ENCODE measurements at regions not wholly inside any gene's neighbourhood (a gene's known extent, or its start where the extent isn't known, plus 50 kb on each side); places are given as distances from the start of the nearest gene placed in this dataset.
"Not testable (repeated sequence)": the region's sequence is repeated elsewhere in the genome, so short reads cannot be mapped to it uniquely, and the experiment has no call there.

- TF ChIP-seq EZH2phosphoT487 (IDR thresholded peaks at IDR 0.05; ENCODE audit: low read length) (no peak), CTCF (IDR thresholded peaks at IDR 0.05; ENCODE audit: low read length) (no peak), EZH2 (optimal IDR thresholded peaks at IDR 0.05; ENCODE audit: low read depth, low read length) (no peak)
These were observed 52.3 kb upstream of the WAC start for GRCh38 chr10:28480628-28480965.

GRCh38 chr10:28481346-28481745 lies 51.6 kb upstream of the WAC start:
- H3K27me3 ChIP-seq (replicated peaks; ENCODE audit: insufficient read depth, low read length); H3K9me3 ChIP-seq (replicated peaks; ENCODE audit: insufficient read depth, low read length); H3K9ac ChIP-seq (ENCODE audit: low read length); H3K9me2 ChIP-seq (replicated peaks; ENCODE audit: insufficient read depth, low read length); H4K20me1 ChIP-seq (ENCODE audit: insufficient read depth, low read length); DNase-seq; H3K4me2 ChIP-seq (ENCODE audit: low read depth, low read length); H3K4me3 ChIP-seq (ENCODE audit: low read length); H3K4me1 ChIP-seq (ENCODE audit: low read length); H3K79me2 ChIP-seq (ENCODE audit: low read length); H3K36me3 ChIP-seq (replicated peaks; ENCODE audit: insufficient read depth, low read length); H3K27ac ChIP-seq (ENCODE audit: low read length); H2AFZ ChIP-seq (ENCODE audit: low read length); H3F3A ChIP-seq (ENCODE audit: insufficient read depth, low read length): not testable (repeated sequence)

More at GRCh38 chr10:28480628-28480965, 52.3 kb upstream of the WAC start:
- Histone ChIP-seq H3K27me3 (replicated peaks; ENCODE audit: insufficient read depth, low read length) (no peaks in the 10 kb centered on the region), H3K36me3 (replicated peaks; ENCODE audit: insufficient read depth, low read length) (no peaks in the 10 kb centered on the region), H3K4me2 (ENCODE audit: low read depth, low read length) (no peak overlapping the region), H3K4me3 (ENCODE audit: low read length) (no peak overlapping the region), H3K79me2 (ENCODE audit: low read length) (no peaks in the 10 kb centered on the region), H2AFZ (ENCODE audit: low read length) (no peak overlapping the region), H3K27ac (ENCODE audit: low read length) (no peak overlapping the region), H3K9me2 (replicated peaks; ENCODE audit: insufficient read depth, low read length) (no peaks in the 10 kb centered on the region), H4K20me1 (ENCODE audit: insufficient read depth, low read length) (no peaks in the 10 kb centered on the region), H3K4me1 (ENCODE audit: low read length) (no peaks in the 10 kb centered on the region), H3K9me3 (replicated peaks; ENCODE audit: insufficient read depth, low read length) (no peaks in the 10 kb centered on the region), H3K9ac (ENCODE audit: low read length) (no peak overlapping the region), H3F3A (ENCODE audit: insufficient read depth, low read length) (no peaks in the 10 kb centered on the region)
- DNase-seq = no peak

- H3K4me1 ChIP-seq (ENCODE audit: low read length) = no peaks in the 10 kb centered on the region
- no peak overlapping the region for H3K4me3 ChIP-seq (ENCODE audit: low read length)
- H2AFZ ChIP-seq (ENCODE audit: low read length) = no peak overlapping the region
- no peak overlapping the region for H3K9ac ChIP-seq (ENCODE audit: low read length)
- TF ChIP-seq CTCF (IDR thresholded peaks at IDR 0.05; ENCODE audit: low read length) (no peak), EZH2 (optimal IDR thresholded peaks at IDR 0.05; ENCODE audit: low read depth, low read length) (no peak), EZH2phosphoT487 (IDR thresholded peaks at IDR 0.05; ENCODE audit: low read length) (no peak)
- no peak for DNase-seq
- H3K27me3 ChIP-seq (replicated peaks; ENCODE audit: insufficient read depth, low read length) = no peaks in the 10 kb centered on the region
- H4K20me1 ChIP-seq (ENCODE audit: insufficient read depth, low read length) = no peaks in the 10 kb centered on the region
- H3F3A ChIP-seq (ENCODE audit: insufficient read depth, low read length) = no peaks in the 10 kb centered on the region
- no peak overlapping the region for H3K27ac ChIP-seq (ENCODE audit: low read length)
- H3K9me2 ChIP-seq (replicated peaks; ENCODE audit: insufficient read depth, low read length) = no peaks in the 10 kb centered on the region
- H3K36me3 ChIP-seq (replicated peaks; ENCODE audit: insufficient read depth, low read length) = no peaks in the 10 kb centered on the region
- H3K79me2 ChIP-seq (ENCODE audit: low read length) = no peaks in the 10 kb centered on the region
- no peak overlapping the region for H3K4me2 ChIP-seq (ENCODE audit: low read depth, low read length)
- no peaks in the 10 kb centered on the region for H3K9me3 ChIP-seq (replicated peaks; ENCODE audit: insufficient read depth, low read length)
These were observed 51.0 kb upstream of the WAC start for GRCh38 chr10:28481968-28482367.
